GM06990 (cell line): ENCODE measurements at regions not wholly inside any gene's neighbourhood (a gene's known extent, or its start where the extent isn't known, plus 50 kb on each side); places are given as distances from the start of the nearest gene placed in this dataset.

ENCODE experiments used
- DNase-seq: peaks from one replicate; pipeline ENCODE4 v3.0.0-alpha.2; 2011; ENCODE audit not compliant: insufficient read length; ENCODE audit errors: extremely low read depth
- H3K27me3 ChIP-seq: replicated peaks from 2 replicates; pipeline ENCODE4 v1.6.0; 2011; ENCODE audit warnings: low read length; ENCODE audit not compliant: control insufficient read depth, insufficient read depth
- H3K36me3 ChIP-seq: 2 replicates; pipeline ENCODE4 v1.5.1; 2011; ENCODE audit warnings: low read length; ENCODE audit not compliant: control insufficient read depth, insufficient read depth
- H3K4me3 ChIP-seq: replicated peaks from 2 replicates; pipeline ENCODE4 v1.5.1; 2011; ENCODE audit warnings: low read depth, mild to moderate bottlenecking, control low read depth, low read length
- CTCF ChIP-seq: IDR thresholded peaks from 2 replicates; pipeline ENCODE4 v1.5.1; 2011; ENCODE audit warnings: low read length, control low read depth, mild to moderate bottlenecking, inconsistent platforms; ENCODE audit not compliant: insufficient read depth, poor library complexity, severe bottlenecking

- no peak overlapping the region for H3K4me3 ChIP-seq
- H3K27me3 ChIP-seq = no peaks in the 10 kb centered on the region
- H3K36me3 ChIP-seq = no peaks in the 10 kb centered on the region
- TF ChIP-seq CTCF = no peak
- no peak for DNase-seq
Observed at GRCh38 chr2:144133936-144134665, 385.8 kb downstream of the ZEB2 start.

DNA sequence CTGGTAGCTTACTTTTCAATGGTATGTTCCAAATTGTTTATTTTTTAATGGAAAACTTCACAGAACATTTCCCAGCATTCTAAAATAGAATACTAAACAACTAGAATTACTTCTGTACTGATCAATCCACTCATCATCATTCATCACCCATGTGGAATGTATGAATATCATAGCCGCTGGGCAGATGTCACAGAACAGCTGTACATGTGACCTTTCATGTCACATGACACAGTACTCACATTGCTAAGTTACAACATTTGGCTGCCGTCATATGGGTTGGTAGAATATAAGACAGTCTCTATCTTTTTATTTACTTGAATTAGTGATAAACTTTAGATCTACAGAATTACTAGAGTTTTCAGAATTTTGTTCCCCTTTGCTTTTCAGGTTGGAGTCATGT, 387.6 kb downstream of the ZEB2 start:
- no peaks in the 10 kb centered on the region for H3K27me3 ChIP-seq
- no peak for TF ChIP-seq CTCF
- no peak for DNase-seq
- H3K4me3 ChIP-seq = no peak overlapping the region
- no peaks in the 10 kb centered on the region for H3K36me3 ChIP-seq

- TF ChIP-seq CTCF = no peak
- no peak for DNase-seq
Observed at GRCh38 chr2:144131042-144131441, 388.9 kb downstream of the ZEB2 start.

DNA sequence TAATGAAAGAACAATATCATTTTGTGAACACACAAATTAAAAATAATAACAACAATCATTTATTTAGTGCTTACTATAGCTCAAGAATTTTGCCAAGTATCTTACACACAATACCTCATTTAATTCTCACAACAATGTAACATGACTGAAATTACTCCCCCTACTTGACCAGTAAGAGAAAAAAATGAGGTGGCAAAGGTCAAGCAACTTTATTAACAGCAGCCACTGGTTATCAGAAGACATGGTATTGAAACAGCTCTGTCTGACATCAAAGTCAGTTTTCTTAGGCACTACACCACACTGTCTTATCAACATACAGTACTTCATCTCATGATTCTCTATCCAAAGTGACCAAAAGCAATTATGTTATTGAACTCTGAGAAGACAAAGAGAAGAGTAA, 389.4 kb downstream of the ZEB2 start:
- no peak for DNase-seq
- Histone ChIP-seq H3K36me3 (no peaks in the 10 kb centered on the region), H3K4me3 (no peak overlapping the region), H3K27me3 (no peaks in the 10 kb centered on the region)
- TF ChIP-seq CTCF = no peak

More at GRCh38 chr2:144131042-144131441, 388.9 kb downstream of the ZEB2 start:
- no peak overlapping the region for H3K4me3 ChIP-seq
- H3K27me3 ChIP-seq = no peaks in the 10 kb centered on the region
- no peaks in the 10 kb centered on the region for H3K36me3 ChIP-seq

DNA sequence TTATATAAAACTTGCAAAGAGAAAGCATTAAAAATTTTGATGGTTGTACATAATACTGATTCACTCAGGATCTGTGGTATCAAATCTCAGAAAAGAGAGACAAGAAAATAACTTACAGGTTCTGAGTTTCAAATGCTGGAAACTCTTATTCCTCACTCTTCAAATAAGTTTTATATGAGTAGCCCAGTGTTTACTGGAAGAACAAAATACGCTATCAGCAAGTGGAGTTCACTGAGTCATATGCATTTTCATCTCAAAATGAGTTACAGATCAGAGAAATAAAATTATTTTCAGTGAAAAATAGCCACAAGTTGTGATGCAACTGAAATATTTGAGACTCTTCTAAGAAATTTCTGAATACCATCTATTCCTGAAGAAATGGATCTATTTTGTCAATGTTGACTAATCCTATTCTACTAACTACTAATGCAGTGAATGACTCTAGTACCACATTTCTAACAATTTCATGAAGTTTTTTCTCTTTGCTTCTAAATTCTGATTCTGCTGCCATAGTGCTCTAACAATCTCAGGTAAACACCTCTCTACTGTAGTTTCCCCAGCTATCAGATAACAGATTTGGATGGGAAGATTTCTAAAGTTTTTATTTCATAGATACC, 391.7 kb downstream of the ZEB2 start:
- H3K27me3 ChIP-seq = no peaks in the 10 kb centered on the region
- no peak for DNase-seq
- no peak for TF ChIP-seq CTCF
- H3K4me3 ChIP-seq = no peak overlapping the region
- H3K36me3 ChIP-seq = no peaks in the 10 kb centered on the region
